ENCODE measurements at regions not wholly inside any gene's neighbourhood (a gene's known extent, or its start where the extent isn't known, plus 50 kb on each side); places are given as distances from the start of the nearest gene placed in this dataset.

- DNase-seq = no peak
Observed at GRCh38 chr5:82384034-82384750, 106.0 kb upstream of the RPS23 start.

- no peak for DNase-seq
Observed at GRCh38 chr5:82381591-82381990, 103.4 kb upstream of the RPS23 start.

GRCh38 chr5:82376307-82376706 lies 98.2 kb upstream of the RPS23 start:
- no peak for DNase-seq

- no peak for DNase-seq
Observed at GRCh38 chr5:82375488-82376244, 97.5 kb upstream of the RPS23 start.

- peak; percentile 13 for DNase-seq
Observed at GRCh38 chr5:82374637-82375036, 96.5 kb upstream of the RPS23 start.

GRCh38 chr5:82367930-82368329 lies 89.8 kb upstream of the RPS23 start:
- no peak for DNase-seq

- DNase-seq = peak; percentile 37
Observed at GRCh38 chr5:82365744-82366228, 87.6 kb upstream of the RPS23 start.

- no peak for DNase-seq
Observed at GRCh38 chr5:82365026-82365425, 86.9 kb upstream of the RPS23 start.

GRCh38 chr5:82364497-82364896 lies 86.3 kb upstream of the RPS23 start:
- DNase-seq = no peak

- DNase-seq = no peak
Observed at GRCh38 chr5:82363524-82363923, 85.4 kb upstream of the RPS23 start.

GRCh38 chr5:82362636-82363035 lies 84.5 kb upstream of the RPS23 start:
- DNase-seq = no peak

GRCh38 chr5:82360022-82360421 lies 81.9 kb upstream of the RPS23 start:
- DNase-seq = no peak

- no peak for DNase-seq
Observed at GRCh38 chr5:82359272-82359671, 81.1 kb upstream of the RPS23 start.

- DNase-seq = no peak
Observed at GRCh38 chr5:82358457-82358856, 80.3 kb upstream of the RPS23 start.

GRCh38 chr5:82356808-82357671 lies 78.9 kb upstream of the RPS23 start:
- peak; percentile 83 for DNase-seq

GRCh38 chr5:82356021-82356420 lies 77.9 kb upstream of the RPS23 start:
- DNase-seq = no peak

- no peak for DNase-seq
Observed at GRCh38 chr5:82355496-82355895, 77.3 kb upstream of the RPS23 start.

- no peak for DNase-seq
Observed at GRCh38 chr5:82355053-82355452, 76.9 kb upstream of the RPS23 start.

GRCh38 chr5:82354543-82354942 lies 76.4 kb upstream of the RPS23 start:
- peak; percentile 9 for DNase-seq

- DNase-seq = no peak
Observed at GRCh38 chr5:82353522-82353921, 75.4 kb upstream of the RPS23 start.

- no peak for DNase-seq
Observed at GRCh38 chr5:82352146-82352791, 74.1 kb upstream of the RPS23 start.

GRCh38 chr5:82351754-82352145 lies 73.6 kb upstream of the RPS23 start:
- peak; percentile 61 for DNase-seq

- DNase-seq = no peak
Observed at GRCh38 chr5:82351297-82351696, 73.1 kb upstream of the RPS23 start.

All from activated CD4-positive, alpha-beta T cell treated with anti-CD3 and anti-CD28 coated beads, Interleukin-2, Interleukin-6, amounts not matched to agents 100 ng/mL and 50 ng/mL, durations not matched to agents 16 hours and 8 hours (primary cell).